ENCODE measurements at regions not wholly inside any gene's neighbourhood (a gene's known extent, or its start where the extent isn't known, plus 50 kb on each side); places are given as distances from the start of the nearest gene placed in this dataset.

DNA sequence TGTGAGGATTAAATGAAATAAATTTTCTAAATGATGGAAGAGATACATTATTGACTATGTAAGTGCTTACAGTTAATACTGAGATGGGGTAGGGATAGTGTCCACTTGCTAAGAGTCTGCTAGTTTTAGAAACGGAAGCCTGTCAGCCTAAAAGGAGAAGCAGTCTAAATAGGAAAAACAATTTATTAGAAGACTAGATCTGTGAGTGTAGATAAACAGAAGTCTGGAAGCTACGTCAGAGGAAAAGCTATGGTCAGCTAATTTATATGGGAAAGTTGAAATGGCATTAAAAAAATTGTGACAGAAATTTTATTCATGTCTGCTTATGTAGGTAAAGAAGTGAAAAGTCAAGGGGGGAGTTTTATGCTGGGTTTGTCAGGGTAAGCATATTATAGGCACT, 1338.4 kb upstream of the CHAC2 start:
- TF ChIP-seq, protein P1, sequence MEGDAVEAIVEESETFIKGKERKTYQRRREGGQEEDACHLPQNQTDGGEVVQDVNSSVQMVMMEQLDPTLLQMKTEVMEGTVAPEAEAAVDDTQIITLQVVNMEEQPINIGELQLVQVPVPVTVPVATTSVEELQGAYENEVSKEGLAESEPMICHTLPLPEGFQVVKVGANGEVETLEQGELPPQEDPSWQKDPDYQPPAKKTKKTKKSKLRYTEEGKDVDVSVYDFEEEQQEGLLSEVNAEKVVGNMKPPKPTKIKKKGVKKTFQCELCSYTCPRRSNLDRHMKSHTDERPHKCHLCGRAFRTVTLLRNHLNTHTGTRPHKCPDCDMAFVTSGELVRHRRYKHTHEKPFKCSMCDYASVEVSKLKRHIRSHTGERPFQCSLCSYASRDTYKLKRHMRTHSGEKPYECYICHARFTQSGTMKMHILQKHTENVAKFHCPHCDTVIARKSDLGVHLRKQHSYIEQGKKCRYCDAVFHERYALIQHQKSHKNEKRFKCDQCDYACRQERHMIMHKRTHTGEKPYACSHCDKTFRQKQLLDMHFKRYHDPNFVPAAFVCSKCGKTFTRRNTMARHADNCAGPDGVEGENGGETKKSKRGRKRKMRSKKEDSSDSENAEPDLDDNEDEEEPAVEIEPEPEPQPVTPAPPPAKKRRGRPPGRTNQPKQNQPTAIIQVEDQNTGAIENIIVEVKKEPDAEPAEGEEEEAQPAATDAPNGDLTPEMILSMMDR (IDR thresholded peaks at IDR 0.05) = no peak
- TF ChIP-seq POLR2A (IDR thresholded peaks at IDR 0.05) = no peak
